ENCODE measurements at regions not wholly inside any gene's neighbourhood (a gene's known extent, or its start where the extent isn't known, plus 50 kb on each side); places are given as distances from the start of the nearest gene placed in this dataset.

DNA sequence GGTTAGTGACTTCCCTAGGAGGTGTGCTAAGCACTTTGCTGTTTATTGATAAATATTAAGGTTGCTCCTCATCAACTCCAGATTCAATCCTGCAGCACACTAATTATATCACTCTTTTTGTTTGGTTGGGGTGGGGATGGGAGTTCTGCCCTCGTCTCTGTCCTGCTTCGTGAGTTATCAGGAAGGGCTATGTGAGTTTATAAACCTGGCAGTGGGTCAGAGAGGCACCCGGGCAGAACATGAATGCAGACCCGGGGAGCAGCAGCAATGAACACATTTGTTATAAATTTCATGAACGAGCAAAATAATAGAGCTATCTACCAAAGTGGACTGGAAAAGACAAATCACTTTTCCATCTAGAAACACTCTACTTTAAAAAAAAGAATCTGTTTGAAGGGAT lies 125.5 kb upstream of the WWC1 start:
- no peak for DNase-seq (ENCODE audit: low spot score)

- no peak for DNase-seq (ENCODE audit: low spot score)
Measured at GRCh38 chr5:168167338-168167737, 124.1 kb upstream of the WWC1 start.

DNA sequence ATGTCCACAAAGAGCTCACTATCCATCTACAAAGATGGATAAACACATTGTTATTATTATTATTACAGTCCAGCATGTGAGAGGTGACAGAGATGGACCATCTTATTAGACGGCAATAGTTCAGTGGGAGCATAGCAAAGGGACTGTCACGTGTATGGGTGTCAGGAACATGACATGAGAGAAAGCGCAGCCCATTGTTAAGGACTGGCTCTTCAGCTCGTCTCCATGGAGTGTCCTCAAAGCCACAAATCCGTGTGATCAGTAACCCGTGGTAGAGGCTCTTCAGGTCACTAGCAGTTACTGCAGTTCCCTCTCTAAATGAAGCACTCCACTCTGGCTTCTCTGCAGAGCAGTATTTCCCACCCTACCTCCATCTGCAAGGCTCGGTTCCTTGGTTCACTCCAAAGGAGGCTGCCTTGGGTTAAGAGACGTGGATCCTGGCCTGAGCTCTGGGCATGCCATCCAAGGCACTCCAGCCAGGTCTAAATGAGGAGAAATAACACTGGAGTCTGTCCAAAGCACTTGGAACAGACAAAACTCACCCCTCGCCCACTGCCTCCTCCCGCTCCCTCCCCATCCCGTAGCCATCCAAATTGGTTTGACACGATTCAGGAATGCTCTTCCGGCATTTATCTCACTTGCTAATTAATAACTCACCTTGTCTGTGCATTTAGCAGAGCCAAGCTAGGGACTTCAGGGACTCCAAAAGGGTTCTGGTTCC lies 122.3 kb upstream of the WWC1 start:
- no peak for DNase-seq (ENCODE audit: low spot score)

DNA sequence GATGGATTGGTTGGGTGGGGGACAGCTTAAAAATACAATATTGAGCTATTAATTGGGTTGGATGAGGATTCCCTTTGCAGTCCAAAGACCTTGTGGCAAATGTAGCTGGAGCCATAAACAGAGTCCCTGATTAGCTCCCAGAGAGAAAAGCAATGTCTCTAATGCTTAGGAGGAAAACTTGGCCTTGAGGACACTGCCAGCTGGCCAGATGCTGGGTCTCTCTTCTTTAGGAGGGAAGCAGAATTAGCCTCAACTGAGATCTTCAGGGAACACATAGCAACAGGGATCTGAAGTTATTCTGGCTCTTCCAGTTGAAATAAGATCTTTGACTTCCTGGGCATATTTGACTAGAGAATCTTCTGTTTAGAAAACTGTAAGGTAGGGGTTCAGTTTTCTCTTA lies 121.7 kb upstream of the WWC1 start:
- DNase-seq (ENCODE audit: low spot score): no peak

- DNase-seq (ENCODE audit: low spot score): no peak
Measured at GRCh38 chr5:168171901-168172759, 119.3 kb upstream of the WWC1 start.

DNA sequence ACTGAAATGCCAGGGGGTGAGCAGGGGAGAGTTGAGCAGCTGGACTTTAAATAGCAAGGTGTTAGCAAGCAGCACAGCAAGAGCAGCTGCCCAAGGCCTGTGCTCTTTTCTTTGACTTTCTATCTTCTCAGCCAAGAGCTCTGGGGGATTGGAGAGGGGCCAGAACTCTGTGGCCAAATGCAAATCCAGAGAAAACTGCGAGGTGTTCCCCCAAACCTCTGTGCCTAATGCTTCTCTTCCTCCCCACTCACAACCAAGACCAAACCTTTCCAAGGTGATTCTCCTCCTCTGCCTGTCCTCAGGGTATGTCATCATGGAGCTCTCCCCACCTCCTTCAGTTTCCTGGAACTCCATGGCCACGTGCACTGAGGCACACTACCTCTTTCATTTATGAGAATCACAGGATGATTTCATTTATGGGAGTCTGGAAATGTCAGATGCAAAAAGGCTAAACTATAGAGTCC lies 118.7 kb upstream of the WWC1 start:
- DNase-seq (ENCODE audit: low spot score): no peak

DNA sequence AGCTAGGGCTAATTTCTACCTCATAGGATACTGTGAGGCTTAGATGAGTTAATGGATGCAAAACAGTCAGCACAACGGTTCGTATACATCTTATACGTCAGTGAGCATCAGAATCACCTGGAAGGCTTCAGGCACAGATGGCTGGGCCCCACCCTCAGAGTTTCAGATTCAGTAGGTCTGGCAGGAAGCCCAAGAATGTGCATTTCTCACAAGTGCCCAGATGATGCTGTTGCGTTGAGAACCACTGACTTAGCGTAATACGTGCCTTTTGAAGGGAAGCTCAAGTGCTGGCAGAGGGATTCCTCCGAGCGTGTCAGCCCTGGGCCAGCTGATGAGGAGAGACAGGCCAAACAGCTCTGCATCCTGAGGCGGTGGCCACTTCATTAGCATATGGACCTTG lies 117.1 kb upstream of the WWC1 start:
- DNase-seq (ENCODE audit: low spot score): no peak

GRCh38 chr5:168176251-168176650 lies 115.2 kb upstream of the WWC1 start:
- DNase-seq (ENCODE audit: low spot score): no peak

GRCh38 chr5:168176941-168177340 lies 114.5 kb upstream of the WWC1 start:
- DNase-seq (ENCODE audit: low spot score): no peak

DNA sequence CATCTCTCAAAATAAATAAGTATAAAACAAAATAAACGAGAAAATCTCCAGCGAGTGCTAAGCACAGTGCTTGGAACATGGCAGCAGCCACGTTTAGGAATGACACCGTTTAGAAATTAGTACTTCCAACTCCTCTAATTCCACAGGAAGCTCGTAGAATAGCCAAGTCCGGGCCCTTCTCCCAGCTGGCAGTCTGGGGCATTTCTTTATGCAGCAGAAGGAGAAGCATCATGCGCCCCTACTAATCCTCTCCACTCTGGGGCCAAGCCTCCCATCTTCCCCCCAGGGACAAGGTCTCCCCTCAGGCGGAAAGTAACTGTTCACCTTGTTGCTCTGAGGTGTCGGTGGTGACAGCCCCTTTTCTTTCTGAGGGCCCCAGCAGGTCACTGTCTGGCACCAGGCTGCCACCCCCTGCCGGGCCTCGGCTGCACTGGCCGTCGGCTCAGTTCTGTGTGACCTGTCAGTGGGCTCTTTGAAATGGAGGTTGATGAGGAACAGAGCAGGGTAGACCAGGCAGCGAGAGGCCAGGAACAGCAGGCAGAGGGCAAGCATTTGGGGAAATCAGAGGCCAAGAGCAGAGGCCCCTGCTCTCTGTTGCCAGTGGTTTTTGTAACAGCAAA lies 113.5 kb upstream of the WWC1 start:
- no peak for DNase-seq (ENCODE audit: low spot score)

- no peak for DNase-seq (ENCODE audit: low spot score)
Measured at GRCh38 chr5:168179192-168179593, 112.3 kb upstream of the WWC1 start.

DNA sequence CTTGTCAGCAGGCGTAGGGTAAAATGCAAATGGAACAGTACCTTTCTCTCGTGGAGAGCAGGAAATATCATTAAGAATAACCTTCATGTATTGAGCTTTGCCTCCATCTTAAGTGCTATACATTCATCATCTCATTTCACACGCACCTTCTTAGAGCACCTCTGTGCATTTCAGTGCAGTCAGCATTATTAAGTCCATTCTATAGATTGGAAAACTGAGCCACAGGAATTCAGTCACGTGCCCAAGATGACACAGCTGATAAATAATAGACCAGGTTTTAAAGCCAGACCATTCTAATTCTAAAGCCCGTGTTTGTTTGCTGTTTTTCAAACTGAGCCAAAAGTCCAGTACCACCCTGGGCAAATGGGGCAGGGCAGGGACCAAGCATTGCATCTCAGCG lies 109.2 kb upstream of the WWC1 start:
- no peak for DNase-seq (ENCODE audit: low spot score)

DNA sequence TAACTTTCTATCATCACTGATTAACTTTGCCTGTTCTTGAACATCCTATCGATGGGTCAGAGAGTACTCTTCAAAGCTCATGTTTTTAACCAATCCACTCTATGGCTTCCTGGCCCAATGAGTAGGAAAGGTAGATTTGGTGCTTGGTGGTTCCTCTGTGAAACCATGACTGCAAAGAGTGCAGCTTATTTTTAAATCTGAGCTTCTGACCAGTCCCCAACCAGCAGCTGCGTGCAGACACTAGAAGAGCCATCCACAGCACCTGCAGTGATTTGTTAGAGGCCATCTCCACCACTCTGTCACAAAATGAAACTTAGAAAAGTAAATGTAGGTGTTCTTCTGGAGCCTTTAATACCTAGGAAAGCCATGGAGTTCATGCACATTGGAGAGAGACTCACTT lies 107.3 kb upstream of the WWC1 start:
- no peak for DNase-seq (ENCODE audit: low spot score)

DNA sequence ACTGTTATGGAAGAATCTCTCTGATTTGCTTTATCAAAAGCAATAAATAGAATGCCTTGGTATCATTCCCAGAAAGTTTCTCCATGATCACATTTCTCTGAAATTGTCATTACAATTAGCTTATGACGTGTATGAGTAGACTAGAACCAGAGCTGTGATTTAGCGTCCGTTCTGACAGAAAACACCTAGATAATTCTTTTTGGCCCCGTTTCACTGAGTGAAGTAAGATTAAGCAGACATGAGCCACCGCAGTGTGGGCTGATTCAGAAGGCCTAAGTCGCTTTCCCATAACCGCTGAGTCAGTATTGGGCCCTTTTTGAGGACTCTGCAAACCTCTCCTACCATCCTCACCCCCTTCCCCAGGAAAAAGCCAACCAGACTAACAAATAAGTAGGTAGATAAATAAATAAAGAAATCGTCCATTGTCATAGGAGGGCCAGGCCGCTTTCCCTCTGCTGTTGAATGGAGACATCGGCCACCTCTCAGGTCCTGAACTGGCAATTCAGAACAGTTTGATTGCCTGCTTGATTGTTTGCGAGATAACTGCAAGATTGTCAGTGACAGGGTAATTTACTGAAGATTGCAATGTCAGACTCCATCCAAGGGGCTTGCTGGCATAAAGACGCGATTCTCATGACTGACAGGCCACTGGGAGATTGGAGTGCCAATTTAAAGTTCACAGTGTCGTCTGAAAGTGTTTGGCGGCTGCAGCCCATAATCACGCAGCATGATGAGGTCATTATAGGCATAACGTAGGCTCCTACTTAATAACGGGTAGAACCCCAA lies 105.0 kb upstream of the WWC1 start:
- no peak for DNase-seq (ENCODE audit: low spot score)

DNA sequence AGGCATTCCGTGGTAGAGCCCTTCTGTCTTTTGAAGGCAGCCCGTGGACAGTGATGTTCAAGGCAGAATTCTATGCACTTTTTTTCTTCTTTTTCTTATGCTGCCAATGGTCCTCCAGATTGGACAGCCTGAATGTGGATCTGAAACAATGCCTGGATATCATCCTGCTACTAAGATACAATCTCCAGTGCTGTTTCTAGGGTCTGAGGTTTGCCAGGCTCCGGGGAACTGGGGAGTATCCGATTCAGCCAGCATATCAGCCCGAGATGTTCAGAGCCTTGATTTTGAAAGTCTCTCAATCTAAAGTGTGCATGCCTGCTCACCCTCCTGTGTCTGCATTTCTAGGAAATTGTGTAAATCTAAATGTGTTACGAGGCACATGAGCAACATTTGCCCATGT lies 103.8 kb upstream of the WWC1 start:
- no peak for DNase-seq (ENCODE audit: low spot score)

GRCh38 chr5:168188182-168188581 lies 103.3 kb upstream of the WWC1 start:
- no peak for DNase-seq (ENCODE audit: low spot score)

- no peak for DNase-seq (ENCODE audit: low spot score)
Measured at GRCh38 chr5:168192120-168192519, 99.3 kb upstream of the WWC1 start.

DNA sequence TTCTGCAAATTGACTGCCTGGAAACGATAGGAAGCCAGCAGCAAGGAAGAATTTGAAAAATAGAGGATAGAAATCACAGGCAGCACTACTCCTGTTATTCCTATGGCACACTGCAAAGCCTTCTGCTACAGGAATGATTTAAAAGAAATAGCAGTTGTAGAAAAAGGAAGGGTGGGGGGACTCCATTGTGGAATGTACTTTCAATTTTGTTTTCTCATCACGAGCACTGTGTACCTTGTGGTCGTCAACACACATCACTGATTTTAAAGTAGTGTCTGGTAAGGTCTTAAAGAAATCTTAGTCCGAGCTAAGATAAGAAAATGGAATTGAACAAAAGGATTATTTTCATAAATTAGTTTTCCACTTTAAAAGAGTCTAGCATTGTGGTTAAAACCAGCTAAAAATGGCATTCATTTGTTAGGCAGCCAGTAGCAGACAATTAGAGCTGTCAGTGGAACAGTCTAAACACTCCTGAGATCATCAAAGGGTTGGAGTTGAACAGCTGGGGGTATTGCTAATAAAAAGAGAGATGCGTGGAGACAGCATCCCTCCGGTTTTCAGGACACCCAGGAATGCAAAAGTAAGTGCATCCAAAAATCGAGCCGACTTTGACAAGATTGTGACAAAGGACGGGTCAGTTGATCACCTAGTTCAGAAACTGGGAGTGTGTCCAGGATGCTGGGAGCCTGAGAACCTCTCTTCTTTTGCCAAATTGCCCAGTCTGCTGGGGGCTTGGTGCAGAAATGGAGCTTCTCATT lies 97.8 kb upstream of the WWC1 start:
- no peak for DNase-seq (ENCODE audit: low spot score)

- DNase-seq (ENCODE audit: low spot score): no peak
Measured at GRCh38 chr5:168195110-168195509, 96.3 kb upstream of the WWC1 start.

DNA sequence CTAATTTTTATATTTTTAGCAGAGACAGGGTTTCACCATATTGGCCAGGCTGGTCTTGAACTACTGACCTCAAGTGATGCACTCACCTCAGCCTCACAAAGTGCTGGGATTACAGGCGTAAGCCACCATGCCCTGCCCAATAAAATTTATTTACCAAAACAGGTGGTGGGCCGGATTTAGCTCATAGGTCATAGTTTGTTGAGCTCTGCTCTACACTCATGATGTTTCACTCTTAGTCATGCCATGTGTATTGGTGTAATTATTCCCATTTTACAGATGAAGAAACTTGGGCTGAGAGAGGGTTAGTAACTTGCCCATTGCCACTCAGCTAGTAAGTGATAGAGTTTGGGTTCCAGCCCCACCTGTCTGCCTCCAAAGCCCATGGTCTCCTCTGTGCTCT lies 93.1 kb upstream of the WWC1 start:
- DNase-seq (ENCODE audit: low spot score): no peak

DNA sequence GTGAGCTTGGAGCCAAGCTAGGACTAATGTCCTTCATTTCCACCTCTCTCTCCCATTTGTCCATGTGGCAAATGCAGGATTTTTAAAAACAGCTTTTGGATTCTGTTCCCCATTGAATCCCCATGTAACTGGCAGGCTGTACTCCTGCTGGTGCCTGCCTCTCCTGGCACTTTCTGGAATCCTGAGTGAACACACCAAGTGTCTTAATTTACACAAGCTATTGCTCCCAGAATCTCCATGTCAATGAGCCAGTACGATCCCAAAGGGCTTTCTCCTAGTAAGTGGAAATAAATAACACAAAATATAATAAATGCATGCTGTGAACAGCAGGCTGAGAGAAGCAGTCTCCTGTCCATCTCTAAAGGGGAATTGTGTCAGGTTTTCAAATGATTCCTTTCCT lies 88.4 kb upstream of the WWC1 start:
- DNase-seq (ENCODE audit: low spot score): no peak

GRCh38 chr5:168204165-168204564 lies 87.3 kb upstream of the WWC1 start:
- DNase-seq (ENCODE audit: low spot score): no peak
